Endothelial cell of umbilical vein (primary cell): ENCODE measurements at regions not wholly inside any gene's neighbourhood (a gene's known extent, or its start where the extent isn't known, plus 50 kb on each side); places are given as distances from the start of the nearest gene placed in this dataset.

ENCODE experiments used
- CTCF ChIP-seq, 2 donors: IDR thresholded peaks; 1 replicate in 1 of 2; 2 replicates in 1 of 2; pipeline ENCODE4 v1.5.1; 2011; ENCODE audit warnings: low read length in 2 of 2, mild to moderate bottlenecking in 2 of 2, moderate library complexity in 2 of 2, control low read depth in 1 of 2, inconsistent platforms in 1 of 2, low read depth in 1 of 2; ENCODE audit not compliant: insufficient read depth in 1 of 2; ENCODE audit errors: extremely low read depth in 1 of 2
- EZH2 ChIP-seq: IDR thresholded peaks from 2 replicates; pipeline ENCODE4 v1.6.1; 2012; ENCODE audit warnings: borderline replicate concordance, low read depth, mild to moderate bottlenecking, moderate library complexity, low read length, inconsistent platforms; ENCODE audit not compliant: severe bottlenecking
- FOS ChIP-seq: IDR thresholded peaks from 2 replicates; pipeline ENCODE4 v1.6.1; 2011; ENCODE audit warnings: mild to moderate bottlenecking, low read length, moderate library complexity, borderline replicate concordance; ENCODE audit not compliant: insufficient read depth
- POLR2A ChIP-seq: IDR thresholded peaks from 2 replicates; pipeline ENCODE4 v1.6.1; 2012; ENCODE audit warnings: low read depth, mild to moderate bottlenecking, control low read depth, low read length
- POLR2AphosphoS5 ChIP-seq: IDR thresholded peaks from 2 replicates; pipeline ENCODE4 v1.6.1; 2012; ENCODE audit warnings: low read depth, mild to moderate bottlenecking, control low read depth, low read length, moderate library complexity; ENCODE audit not compliant: insufficient read depth
- TF ChIP-seq, protein P1 (sequence below): IDR thresholded peaks from 2 replicates; pipeline ENCODE4 v1.6.1; 2011; ENCODE audit not compliant: insufficient read depth, insufficient read length

- TF ChIP-seq POLR2AphosphoS5 (no peak), EZH2 (no peak), CTCF (IDR thresholded peaks at IDR 0.05; ENCODE audit: extremely low read depth in 1 of 2, insufficient read depth in 1 of 2, low read depth in 1 of 2, low read length in 2 of 2) (no peak), POLR2A (no peak), FOS (no peak)
- TF ChIP-seq, protein P1, sequence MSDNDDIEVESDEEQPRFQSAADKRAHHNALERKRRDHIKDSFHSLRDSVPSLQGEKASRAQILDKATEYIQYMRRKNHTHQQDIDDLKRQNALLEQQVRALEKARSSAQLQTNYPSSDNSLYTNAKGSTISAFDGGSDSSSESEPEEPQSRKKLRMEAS = no peak
These were observed 875.0 kb downstream of the REEP3 start for GRCh38 chr10:64396105-64396708.
